ENCODE measurements at regions not wholly inside any gene's neighbourhood (a gene's known extent, or its start where the extent isn't known, plus 50 kb on each side); places are given as distances from the start of the nearest gene placed in this dataset.

DNA sequence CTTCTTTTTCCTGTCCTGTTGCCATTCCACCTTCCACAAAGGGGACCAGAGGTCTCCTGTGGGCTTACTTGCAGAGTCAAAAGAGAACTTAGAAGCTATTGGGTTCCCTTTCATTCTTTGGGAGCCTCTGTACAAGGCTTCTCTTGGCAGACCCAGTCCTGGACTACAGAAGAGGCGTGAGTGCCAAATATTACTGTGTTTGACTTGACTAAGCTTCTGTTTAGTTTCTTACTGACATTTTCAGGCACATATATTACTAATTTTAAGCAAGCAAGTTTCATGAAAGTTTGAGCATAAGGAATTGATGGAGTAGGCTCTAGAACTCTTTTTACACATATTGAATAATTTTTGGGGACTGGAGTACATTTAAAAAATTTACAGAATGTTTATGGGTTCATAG lies 254.4 kb downstream of the HAPSTR1 start:
- TF ChIP-seq, protein P1, sequence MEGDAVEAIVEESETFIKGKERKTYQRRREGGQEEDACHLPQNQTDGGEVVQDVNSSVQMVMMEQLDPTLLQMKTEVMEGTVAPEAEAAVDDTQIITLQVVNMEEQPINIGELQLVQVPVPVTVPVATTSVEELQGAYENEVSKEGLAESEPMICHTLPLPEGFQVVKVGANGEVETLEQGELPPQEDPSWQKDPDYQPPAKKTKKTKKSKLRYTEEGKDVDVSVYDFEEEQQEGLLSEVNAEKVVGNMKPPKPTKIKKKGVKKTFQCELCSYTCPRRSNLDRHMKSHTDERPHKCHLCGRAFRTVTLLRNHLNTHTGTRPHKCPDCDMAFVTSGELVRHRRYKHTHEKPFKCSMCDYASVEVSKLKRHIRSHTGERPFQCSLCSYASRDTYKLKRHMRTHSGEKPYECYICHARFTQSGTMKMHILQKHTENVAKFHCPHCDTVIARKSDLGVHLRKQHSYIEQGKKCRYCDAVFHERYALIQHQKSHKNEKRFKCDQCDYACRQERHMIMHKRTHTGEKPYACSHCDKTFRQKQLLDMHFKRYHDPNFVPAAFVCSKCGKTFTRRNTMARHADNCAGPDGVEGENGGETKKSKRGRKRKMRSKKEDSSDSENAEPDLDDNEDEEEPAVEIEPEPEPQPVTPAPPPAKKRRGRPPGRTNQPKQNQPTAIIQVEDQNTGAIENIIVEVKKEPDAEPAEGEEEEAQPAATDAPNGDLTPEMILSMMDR (conservative IDR thresholded peaks at IDR 0.05): no peak
- no peak for TF ChIP-seq ZFX (IDR thresholded peaks at IDR 0.05)

Data from C4-2B (cell line).